ENCODE measurements at regions not wholly inside any gene's neighbourhood (a gene's known extent, or its start where the extent isn't known, plus 50 kb on each side); places are given as distances from the start of the nearest gene placed in this dataset.

DNA sequence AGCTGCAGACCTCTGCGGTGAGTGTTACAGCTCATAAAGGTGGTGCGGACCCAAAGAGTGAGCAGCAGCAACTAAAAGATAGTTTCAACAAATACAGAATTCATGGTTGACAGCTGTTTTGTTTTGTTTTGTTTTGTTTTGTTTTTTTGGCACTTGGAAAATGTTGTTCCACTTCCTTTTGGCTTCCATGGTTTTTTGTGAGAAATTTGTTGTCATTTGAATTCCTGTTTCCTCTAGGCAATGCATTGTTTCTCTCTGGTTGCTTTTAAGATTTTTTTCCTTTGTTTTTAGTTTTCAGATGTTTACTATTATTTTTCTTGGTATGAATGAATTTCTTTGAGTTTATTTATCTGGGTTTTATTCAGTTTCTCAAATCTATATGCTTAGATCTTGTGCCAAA lies 229.4 kb downstream of the MID1IP1 start:
- DNase-seq (no peak), ATAC-seq (no peak)
- H3K9me2 ChIP-seq (replicated peaks; ENCODE audit: low read length): no peaks in the 10 kb centered on the region
- peaks cover 2% of the 10 kb centered on the region; the same call in 1 of the 2 replicates for H3K36me3 ChIP-seq (ENCODE audit: low read depth, low read length)
- no TSS peak for BruUV-seq (replicated peaks)
- H3K79me2 ChIP-seq (ENCODE audit: low read length): no peaks in the 10 kb centered on the region
- intact Hi-C loops (cut with micrococcal nuclease): no loop called here
- no peaks in the 10 kb centered on the region for H3F3A ChIP-seq (ENCODE audit: low read length, unreplicated experiment)
- H3K27ac ChIP-seq (ENCODE audit: low read length): no peak overlapping the region
- no peak overlapping the region for H2AFZ ChIP-seq (ENCODE audit: low read length)
- H3K9me3 ChIP-seq (ENCODE audit: low read length): peaks cover 11% of the 10 kb centered on the region; the same call in 1 of the 2 replicates
- CTCF ChIA-PET: no interaction called here
- TF ChIP-seq EZH2 (IDR thresholded peaks at IDR 0.05; ENCODE audit: low read length, unreplicated experiment): no peak
- TF ChIP-seq, protein P1, sequence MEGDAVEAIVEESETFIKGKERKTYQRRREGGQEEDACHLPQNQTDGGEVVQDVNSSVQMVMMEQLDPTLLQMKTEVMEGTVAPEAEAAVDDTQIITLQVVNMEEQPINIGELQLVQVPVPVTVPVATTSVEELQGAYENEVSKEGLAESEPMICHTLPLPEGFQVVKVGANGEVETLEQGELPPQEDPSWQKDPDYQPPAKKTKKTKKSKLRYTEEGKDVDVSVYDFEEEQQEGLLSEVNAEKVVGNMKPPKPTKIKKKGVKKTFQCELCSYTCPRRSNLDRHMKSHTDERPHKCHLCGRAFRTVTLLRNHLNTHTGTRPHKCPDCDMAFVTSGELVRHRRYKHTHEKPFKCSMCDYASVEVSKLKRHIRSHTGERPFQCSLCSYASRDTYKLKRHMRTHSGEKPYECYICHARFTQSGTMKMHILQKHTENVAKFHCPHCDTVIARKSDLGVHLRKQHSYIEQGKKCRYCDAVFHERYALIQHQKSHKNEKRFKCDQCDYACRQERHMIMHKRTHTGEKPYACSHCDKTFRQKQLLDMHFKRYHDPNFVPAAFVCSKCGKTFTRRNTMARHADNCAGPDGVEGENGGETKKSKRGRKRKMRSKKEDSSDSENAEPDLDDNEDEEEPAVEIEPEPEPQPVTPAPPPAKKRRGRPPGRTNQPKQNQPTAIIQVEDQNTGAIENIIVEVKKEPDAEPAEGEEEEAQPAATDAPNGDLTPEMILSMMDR (conservative IDR thresholded peaks at IDR 0.05; ENCODE audit: low read depth, low read length): no peak
- no peak for TF ChIP-seq EZH2phosphoT487 (IDR thresholded peaks at IDR 0.05; ENCODE audit: borderline replicate concordance, low read length)
- H3K4me2 ChIP-seq (ENCODE audit: low read length): no peak overlapping the region
- no peaks in the 10 kb centered on the region for H4K20me1 ChIP-seq (ENCODE audit: low read length)
- H3K27me3 ChIP-seq (ENCODE audit: low read length): no peaks in the 10 kb centered on the region
- POLR2A ChIA-PET (ENCODE audit: unreplicated experiment): no interaction called here
- no peak overlapping the region for H3K9ac ChIP-seq (ENCODE audit: low read length)
- H3K4me3 ChIP-seq (ENCODE audit: low read length): no peak overlapping the region
- H3K4me1 ChIP-seq (ENCODE audit: insufficient read depth, low read length): no peaks in the 10 kb centered on the region

DNA sequence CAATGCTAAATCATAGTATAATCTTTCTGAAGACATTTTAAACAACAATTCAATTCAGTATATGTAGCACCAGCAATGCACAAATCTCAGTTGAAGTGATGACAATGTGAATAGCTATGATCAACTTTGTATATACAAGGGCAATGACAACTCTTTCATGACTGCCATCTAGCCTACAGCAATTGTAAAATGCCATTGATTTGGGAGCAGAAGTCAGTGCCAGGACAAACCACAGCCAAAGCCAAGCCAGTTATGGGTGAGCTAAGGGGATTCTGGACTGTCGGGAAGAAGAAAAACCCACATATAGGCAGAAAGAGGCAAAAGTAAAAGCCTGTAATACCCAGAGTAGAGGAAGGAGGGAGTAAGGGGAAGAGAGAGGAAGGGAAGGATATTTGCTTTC lies 238.6 kb downstream of the MID1IP1 start:
- no peak for TF ChIP-seq EZH2 (IDR thresholded peaks at IDR 0.05; ENCODE audit: low read length, unreplicated experiment)
- TF ChIP-seq EZH2phosphoT487 (IDR thresholded peaks at IDR 0.05; ENCODE audit: borderline replicate concordance, low read length): no peak
- TF ChIP-seq, protein P1 (conservative IDR thresholded peaks at IDR 0.05; ENCODE audit: low read depth, low read length): no peak
- Histone ChIP-seq H3K4me3 (ENCODE audit: low read length) (no peak overlapping the region), H3F3A (ENCODE audit: low read length, unreplicated experiment) (no peaks in the 10 kb centered on the region), H3K79me2 (ENCODE audit: low read length) (no peaks in the 10 kb centered on the region), H3K36me3 (ENCODE audit: low read depth, low read length) (no peaks in the 10 kb centered on the region), H3K9me3 (ENCODE audit: low read length) (no peaks in the 10 kb centered on the region), H3K27me3 (ENCODE audit: low read length) (no peaks in the 10 kb centered on the region), H3K9me2 (replicated peaks; ENCODE audit: low read length) (no peaks in the 10 kb centered on the region), H3K4me2 (ENCODE audit: low read length) (no peak overlapping the region), H3K9ac (ENCODE audit: low read length) (no peak overlapping the region), H2AFZ (ENCODE audit: low read length) (no peak overlapping the region), H4K20me1 (ENCODE audit: low read length) (no peaks in the 10 kb centered on the region), H3K4me1 (ENCODE audit: insufficient read depth, low read length) (no peaks in the 10 kb centered on the region), H3K27ac (ENCODE audit: low read length) (no peak overlapping the region)
- POLR2A ChIA-PET (ENCODE audit: unreplicated experiment): no interaction called here
- BruUV-seq (replicated peaks): no TSS peak
- ATAC-seq: no peak
- no peak for DNase-seq
- intact Hi-C loops (cut with micrococcal nuclease): no loop called here
- CTCF ChIA-PET: no interaction called here

DNA sequence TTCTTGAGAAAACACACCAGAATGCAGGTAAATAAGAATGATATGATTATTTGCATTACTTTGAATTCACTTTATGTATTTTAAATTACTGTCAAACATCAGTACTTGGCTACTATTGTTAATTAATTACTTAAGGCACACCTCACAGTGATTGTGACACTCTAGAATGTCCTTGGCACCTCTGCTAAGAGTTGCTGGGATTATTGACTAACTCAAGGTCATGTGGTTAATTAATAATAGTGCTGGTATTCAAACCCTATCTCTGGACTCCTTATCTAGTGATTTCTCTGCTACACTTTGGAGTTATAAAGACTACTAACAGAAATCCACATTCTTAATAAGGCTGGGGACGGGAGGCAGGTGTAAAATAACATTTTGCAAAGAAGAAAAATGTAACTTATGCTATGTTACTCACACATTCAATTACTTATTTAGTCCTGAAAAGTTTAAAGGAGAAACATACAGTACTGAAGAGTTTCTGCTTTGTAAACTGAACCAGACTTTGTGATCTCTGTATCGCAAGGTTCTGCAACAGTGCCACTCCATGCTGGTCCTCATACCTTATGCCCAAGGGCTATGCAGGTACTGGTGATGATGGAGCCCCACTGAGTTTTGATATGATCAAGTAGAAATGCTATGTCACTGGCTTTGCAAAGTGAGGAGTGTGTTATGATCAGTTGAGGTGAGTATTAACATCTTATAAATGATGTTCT lies 242.7 kb downstream of the MID1IP1 start:
- no peak for DNase-seq
- POLR2A ChIA-PET (ENCODE audit: unreplicated experiment): no interaction called here
- H3K9ac ChIP-seq (ENCODE audit: low read length): no peak overlapping the region
- no peaks in the 10 kb centered on the region for H4K20me1 ChIP-seq (ENCODE audit: low read length)
- H3K4me2 ChIP-seq (ENCODE audit: low read length): no peak overlapping the region
- H3K4me3 ChIP-seq (ENCODE audit: low read length): no peak overlapping the region
- no peaks in the 10 kb centered on the region for H3F3A ChIP-seq (ENCODE audit: low read length, unreplicated experiment)
- no peak for ATAC-seq
- no TSS peak for BruUV-seq (replicated peaks)
- no peak overlapping the region for H3K27ac ChIP-seq (ENCODE audit: low read length)
- no peaks in the 10 kb centered on the region for H3K27me3 ChIP-seq (ENCODE audit: low read length)
- no peaks in the 10 kb centered on the region for H3K79me2 ChIP-seq (ENCODE audit: low read length)
- CTCF ChIA-PET: no interaction called here
- TF ChIP-seq EZH2phosphoT487 (IDR thresholded peaks at IDR 0.05; ENCODE audit: borderline replicate concordance, low read length) (no peak), EZH2 (IDR thresholded peaks at IDR 0.05; ENCODE audit: low read length, unreplicated experiment) (no peak)
- TF ChIP-seq, protein P1 (conservative IDR thresholded peaks at IDR 0.05; ENCODE audit: low read depth, low read length): no peak
- intact Hi-C loops (cut with micrococcal nuclease): no loop called here
- no peaks in the 10 kb centered on the region for H3K4me1 ChIP-seq (ENCODE audit: insufficient read depth, low read length)
- no peaks in the 10 kb centered on the region for H3K9me2 ChIP-seq (replicated peaks; ENCODE audit: low read length)
- H3K36me3 ChIP-seq (ENCODE audit: low read depth, low read length): no peaks in the 10 kb centered on the region
- no peak overlapping the region for H2AFZ ChIP-seq (ENCODE audit: low read length)
- no peaks in the 10 kb centered on the region for H3K9me3 ChIP-seq (ENCODE audit: low read length)
